GM18502 (cell line): ENCODE measurements at regions not wholly inside any gene's neighbourhood (a gene's known extent, or its start where the extent isn't known, plus 50 kb on each side); places are given as distances from the start of the nearest gene placed in this dataset.

Experiments used
- ATAC-seq: cut with Tn5 transposase; IDR thresholded peaks from one replicate; pipeline ENCODE4 v1.9.1; 2021; ENCODE audit warnings: mild to moderate bottlenecking; ENCODE audit not compliant: unreplicated experiment, poor library complexity

GRCh38 chr10:29007748-29008610 is 280.9 kb upstream of the LYZL1 start:
- ATAC-seq = no peak

- no peak for ATAC-seq
Observed at GRCh38 chr10:29009464-29009863, 279.4 kb upstream of the LYZL1 start.

- no peak for ATAC-seq
Observed at GRCh38 chr10:29011516-29011915, 277.4 kb upstream of the LYZL1 start.

- no peak for ATAC-seq
Observed at GRCh38 chr10:29012926-29013554, 275.8 kb upstream of the LYZL1 start.

GRCh38 chr10:29021591-29021990 is 267.3 kb upstream of the LYZL1 start:
- no peak for ATAC-seq

GRCh38 chr10:29022513-29022912 is 266.4 kb upstream of the LYZL1 start:
- ATAC-seq = no peak

GRCh38 chr10:29023678-29024077 is 265.2 kb upstream of the LYZL1 start:
- ATAC-seq = no peak

- no peak for ATAC-seq
Observed at GRCh38 chr10:29026065-29026797, 262.6 kb upstream of the LYZL1 start.

- no peak for ATAC-seq
Observed at GRCh38 chr10:29026802-29027580, 261.9 kb upstream of the LYZL1 start.

- no peak for ATAC-seq
Observed at GRCh38 chr10:29028486-29028885, 260.4 kb upstream of the LYZL1 start.

GRCh38 chr10:29030900-29031299 is 258.0 kb upstream of the LYZL1 start:
- ATAC-seq = no peak

- no peak for ATAC-seq
Observed at GRCh38 chr10:29032169-29032568, 256.7 kb upstream of the LYZL1 start.

- ATAC-seq = peak; percentile 86
Observed at GRCh38 chr10:29033311-29033940, 255.4 kb upstream of the LYZL1 start.

GRCh38 chr10:29034592-29034991 is 254.3 kb upstream of the LYZL1 start:
- no peak for ATAC-seq

GRCh38 chr10:29035721-29036120 is 253.1 kb upstream of the LYZL1 start:
- no peak for ATAC-seq

- ATAC-seq = no peak
Observed at GRCh38 chr10:29037348-29038113, 251.3 kb upstream of the LYZL1 start.

GRCh38 chr10:29039091-29039490 is 249.8 kb upstream of the LYZL1 start:
- no peak for ATAC-seq

GRCh38 chr10:29039677-29040189 is 249.1 kb upstream of the LYZL1 start:
- ATAC-seq = no peak

GRCh38 chr10:29041616-29042015 is 247.3 kb upstream of the LYZL1 start:
- no peak for ATAC-seq
